Left cardiac atrium (tissue), 4 donors: ENCODE measurements at regions not wholly inside any gene's neighbourhood (a gene's known extent, or its start where the extent isn't known, plus 50 kb on each side); places are given as distances from the start of the nearest gene placed in this dataset.
A peak's percentile ranks its signal among the peaks of the same experiment; 100 is the strongest.

Experiments
- ATAC-seq, 2 donors: fragments of 200-7000 bp; cut with Tn5 transposase; one replicate each; pipeline ENCODE4 v1.9.1; 2020; ENCODE audit warnings: mild to moderate bottlenecking in 2 of 2, moderate library complexity in 2 of 2
- DNase-seq: peaks from one replicate; pipeline ENCODE4 v3.0.0-alpha.2; 2020
- intact Hi-C, 2 donors: fragments of 100-400 bp; cut with DNase I; formaldehyde crosslinking; loops; one replicate each; pipeline versions ENCODE4 v1.14.1 to v1.15.1; 2022 to 2023
- donor health status: DM: no; HTN: yes; CAD: no.
- donor health status: DM: no; HTN: yes; CAD: no; lungs with severe emphysema.
- donor health status: DM: yes; HTN: yes; CAD: no.
- donor health status: Dilated cardiomyopathy.

GRCh38 chr15:77853910-77854309, 221.2 kb upstream of the LINGO1 start:
- DNase-seq = no peak
- no peak for ATAC-seq
- intact Hi-C loops = no loop called here

GRCh38 chr15:77853008-77853328, 220.3 kb upstream of the LINGO1 start:
- no peak for DNase-seq
- ATAC-seq = no peak
- intact Hi-C loops = no loop called here

GRCh38 chr15:77852241-77853007, 219.7 kb upstream of the LINGO1 start:
- intact Hi-C loops = no loop called here
- ATAC-seq (no peak), DNase-seq (no peak)

GRCh38 chr15:77851691-77852090, 219.0 kb upstream of the LINGO1 start:
- ATAC-seq (no peak), DNase-seq (no peak)
- intact Hi-C loops = no loop called here

GRCh38 chr15:77851086-77851485, 218.4 kb upstream of the LINGO1 start:
- DNase-seq (no peak), ATAC-seq (no peak)
- intact Hi-C loops = no loop called here

- DNase-seq (no peak), ATAC-seq (no peak)
- intact Hi-C loops = no loop called here
Measured at GRCh38 chr15:77846986-77847385, 214.3 kb upstream of the LINGO1 start.

- DNase-seq = no peak
- ATAC-seq = no peak
- intact Hi-C loops = no loop called here
Measured at GRCh38 chr15:77846360-77846759, 213.6 kb upstream of the LINGO1 start.

GRCh38 chr15:77844798-77845446, 212.2 kb upstream of the LINGO1 start:
- DNase-seq = no peak
- intact Hi-C loops = no loop called here

GRCh38 chr15:77843546-77843945, 210.8 kb upstream of the LINGO1 start:
- ATAC-seq = no peak
- intact Hi-C loops = no loop called here

More at GRCh38 chr15:77844798-77845446, 212.2 kb upstream of the LINGO1 start:
- ATAC-seq = no peak

GRCh38 chr15:77840991-77841775, 208.5 kb upstream of the LINGO1 start:
- ATAC-seq (peak in 1 of 2 donors; percentile 17), DNase-seq (no peak)
- intact Hi-C loops = no loop called here

More at GRCh38 chr15:77843546-77843945, 210.8 kb upstream of the LINGO1 start:
- no peak for DNase-seq

- no peak for DNase-seq
- intact Hi-C loops = no loop called here
- no peak for ATAC-seq
Measured at GRCh38 chr15:77839970-77840905, 207.5 kb upstream of the LINGO1 start.

DNA sequence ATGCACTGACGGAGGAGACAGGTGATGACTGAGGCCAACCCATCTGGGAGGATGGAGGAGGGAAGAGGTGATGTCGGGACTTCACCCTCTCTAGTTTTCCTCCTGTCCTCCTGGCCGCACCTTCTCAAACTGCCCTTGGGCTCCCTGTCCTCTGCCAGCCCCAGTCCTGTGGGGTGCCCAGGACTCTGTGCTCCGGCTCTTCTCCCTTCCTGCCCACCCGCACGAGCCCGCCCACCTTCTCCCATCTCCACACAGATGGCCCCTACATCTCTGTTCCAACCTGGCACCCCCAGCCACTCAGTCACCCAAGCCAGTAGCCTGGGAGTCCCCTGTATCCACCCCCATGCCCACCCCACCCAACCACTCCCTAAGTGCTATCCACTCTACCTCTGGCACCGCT, 206.7 kb upstream of the LINGO1 start:
- no peak for ATAC-seq
- intact Hi-C loops = no loop called here
- no peak for DNase-seq

DNA sequence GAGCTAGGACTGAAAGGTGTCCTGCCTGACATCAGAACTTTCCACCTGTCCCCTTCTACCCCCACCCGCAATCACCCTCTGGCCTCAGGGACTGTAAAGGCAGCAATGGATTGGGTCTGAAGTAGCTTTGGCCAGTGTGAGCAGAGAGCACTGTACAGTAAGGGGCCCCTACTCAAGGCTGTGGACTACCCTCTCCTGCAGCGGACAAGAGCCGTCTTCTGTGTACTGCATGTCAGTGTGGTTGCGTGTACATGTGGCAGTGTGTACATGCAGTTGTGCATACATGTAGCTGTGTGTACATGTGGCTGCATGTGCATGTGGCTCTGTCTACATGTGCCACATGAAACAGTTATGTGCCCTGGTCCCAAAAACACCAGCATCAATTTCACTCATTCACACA, 205.9 kb upstream of the LINGO1 start:
- intact Hi-C loops = no loop called here
- no peak for DNase-seq
- ATAC-seq = no peak

- ATAC-seq = no peak
- no peak for DNase-seq
- intact Hi-C loops = no loop called here
Measured at GRCh38 chr15:77838061-77838460, 205.3 kb upstream of the LINGO1 start.

DNA sequence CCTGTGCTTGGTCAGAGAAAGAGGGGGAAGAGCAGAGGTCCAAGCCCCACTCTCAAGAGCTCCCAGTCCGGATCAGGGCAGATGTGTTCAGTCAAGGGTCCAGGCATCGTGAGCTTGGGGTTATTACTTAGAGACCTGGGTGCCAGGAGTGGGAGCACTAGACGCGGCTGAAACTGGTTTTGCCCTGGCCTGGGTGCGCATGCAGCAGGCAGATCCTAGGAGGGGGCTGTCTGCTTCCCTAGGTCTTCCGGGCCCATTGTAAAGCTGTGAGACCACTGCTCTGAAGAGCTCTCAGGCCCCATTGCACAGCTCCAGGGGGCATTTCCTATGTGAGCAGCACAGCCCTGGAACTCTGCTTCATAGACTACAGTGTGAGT, 204.9 kb upstream of the LINGO1 start:
- intact Hi-C loops = no loop called here
- no peak for ATAC-seq
- no peak for DNase-seq

DNA sequence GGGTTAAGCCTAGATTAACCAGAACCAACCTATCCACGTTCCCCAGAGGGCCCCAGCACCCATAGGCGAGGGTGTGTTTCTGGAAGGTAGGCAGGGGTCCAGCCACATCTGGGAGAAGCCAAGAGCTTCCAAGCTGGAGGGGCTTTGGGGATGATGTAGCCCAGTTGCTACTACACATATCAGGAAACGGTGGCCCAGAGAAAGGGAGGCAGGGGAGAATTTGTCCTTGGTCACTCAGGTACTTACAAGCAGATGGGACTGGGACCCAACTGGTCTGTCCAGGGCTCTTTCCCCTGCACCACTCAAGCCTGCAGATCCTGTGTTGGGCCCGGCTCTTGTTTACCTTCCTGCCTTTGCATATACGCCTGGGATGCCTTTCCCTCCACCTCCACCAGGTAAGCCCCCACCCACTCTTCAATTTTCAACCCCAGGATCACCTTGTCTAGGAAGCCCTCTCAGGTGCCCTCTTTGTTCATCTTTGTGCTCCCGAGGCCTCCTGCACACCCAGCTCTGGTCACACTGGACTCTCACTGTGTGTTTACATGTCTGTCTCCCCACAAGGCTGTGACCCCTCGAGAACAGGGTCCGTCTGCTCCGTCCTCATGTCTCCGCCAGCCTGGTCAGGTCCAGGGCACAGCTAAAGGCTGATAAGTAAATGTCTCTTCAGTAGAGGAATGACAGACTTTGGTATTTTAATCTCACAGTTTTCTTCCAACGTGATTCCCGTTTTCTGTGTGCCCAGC, 204.4 kb upstream of the LINGO1 start:
- ATAC-seq (no peak), DNase-seq (no peak)
- intact Hi-C loops = no loop called here

DNA sequence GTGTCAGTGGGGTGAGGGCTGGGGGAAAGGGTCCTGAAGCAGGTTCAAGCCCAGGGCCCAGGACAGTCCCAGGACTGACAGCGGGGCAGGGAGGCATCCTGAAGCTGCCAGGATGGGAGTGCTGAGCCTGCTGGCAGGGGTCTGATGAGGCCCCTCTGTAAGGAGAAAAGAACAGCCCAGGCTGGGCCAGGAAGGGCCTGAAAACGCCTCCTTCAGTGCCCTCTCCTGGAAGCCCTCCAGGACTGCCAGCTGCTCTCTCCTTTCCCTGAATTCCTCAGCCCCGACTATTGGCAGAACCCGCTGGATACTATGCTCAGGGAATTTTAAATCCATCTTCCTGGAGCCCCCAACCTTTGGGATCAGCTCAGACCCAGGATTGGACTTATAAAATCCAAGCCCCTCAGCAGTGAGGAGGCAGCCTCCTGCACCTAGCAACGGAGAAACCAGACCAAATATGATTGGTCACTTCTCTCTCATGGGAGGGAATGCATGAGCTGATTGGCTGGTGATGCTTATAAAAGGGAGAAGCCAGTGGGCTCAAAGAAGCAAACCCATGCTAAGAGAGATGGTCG, 203.5 kb upstream of the LINGO1 start:
- intact Hi-C loops = no loop called here
- DNase-seq = no peak
- no peak for ATAC-seq

GRCh38 chr15:77834276-77834990, 201.7 kb upstream of the LINGO1 start:
- ATAC-seq = no peak
- DNase-seq = no peak
- intact Hi-C loops = no loop called here
